ENCODE measurements at regions not wholly inside any gene's neighbourhood (a gene's known extent, or its start where the extent isn't known, plus 50 kb on each side); places are given as distances from the start of the nearest gene placed in this dataset.

- Histone ChIP-seq H3K9me3 (replicated peaks; ENCODE audit: control insufficient read depth, insufficient read depth, low read length) (no peaks in the 10 kb centered on the region), H3K4me3 (replicated peaks in 1 of 3; ENCODE audit: insufficient read depth in 1 of 3, low read depth in 1 of 3, low read length in 3 of 3) (no peak overlapping the region), H3K4me1 (ENCODE audit: control insufficient read depth, extremely low read depth, insufficient read depth, low read length) (peaks cover 10% of the 10 kb centered on the region), H4K20me1 (replicated peaks; ENCODE audit: control insufficient read depth, extremely low read depth, insufficient read depth, low read length) (no peaks in the 10 kb centered on the region), H3K9me1 (replicated peaks; ENCODE audit: control insufficient read depth, extremely low read depth, insufficient read depth, low read length) (no peaks in the 10 kb centered on the region), H2AFZ (ENCODE audit: low read depth, low read length) (no peak overlapping the region), H3K9ac (replicated peaks; ENCODE audit: extremely low read depth, insufficient read depth, low read length) (no peak overlapping the region), H3K36me3 (ENCODE audit: control insufficient read depth in 2 of 2, extremely low read depth in 1 of 2, insufficient read depth in 2 of 2, low read length in 2 of 2) (no peaks in the 10 kb centered on the region), H3K4me2 (ENCODE audit: insufficient read depth, low read length) (no peak overlapping the region), H3K79me2 (ENCODE audit: control insufficient read depth, insufficient read depth, low read length) (no peaks in the 10 kb centered on the region), H3K27me3 (ENCODE audit: control insufficient read depth in 2 of 2, insufficient read depth in 2 of 2, low read length in 2 of 2) (no peaks in the 10 kb centered on the region), H3K27ac (ENCODE audit: insufficient read depth, low read depth, low read length) (no peak overlapping the region)
- FAIRE-seq (no peak), DNase-seq (ENCODE audit: low read depth, low spot score) (no peak)
- POLR2A ChIA-PET, result no interaction called here
- CTCF ChIA-PET, result no interaction called here
- dilution Hi-C loops (cut with MboI; ENCODE audit: extremely low pct_ligation_motif_present, low sequenced_read_pairs), result no loop called here
- no TSS peak for BruUV-seq (replicated peaks)
- TF ChIP-seq POLR2A (IDR thresholded peaks at IDR 0.05; ENCODE audit: low read depth, low read length) (no peak), MYC (IDR thresholded peaks at IDR 0.05; ENCODE audit: low read depth, low read length) (no peak)
- intact Hi-C loops (cut with micrococcal nuclease), result no loop called here
These were observed 84.2 kb upstream of the ELL2 start for GRCh38 chr5:96045888-96046287.

- Histone ChIP-seq H3K9me1 (replicated peaks; ENCODE audit: control insufficient read depth, extremely low read depth, insufficient read depth, low read length) (no peaks in the 10 kb centered on the region), H3K9me3 (replicated peaks; ENCODE audit: control insufficient read depth, insufficient read depth, low read length) (no peaks in the 10 kb centered on the region), H3K27ac (ENCODE audit: insufficient read depth, low read depth, low read length) (no peak overlapping the region), H3K79me2 (ENCODE audit: control insufficient read depth, insufficient read depth, low read length) (no peaks in the 10 kb centered on the region), H3K9ac (replicated peaks; ENCODE audit: extremely low read depth, insufficient read depth, low read length) (no peak overlapping the region), H3K4me1 (ENCODE audit: control insufficient read depth, extremely low read depth, insufficient read depth, low read length) (no peaks in the 10 kb centered on the region), H3K4me3 (replicated peaks in 1 of 3; ENCODE audit: insufficient read depth in 1 of 3, low read depth in 1 of 3, low read length in 3 of 3) (no peak overlapping the region), H3K36me3 (ENCODE audit: control insufficient read depth in 2 of 2, extremely low read depth in 1 of 2, insufficient read depth in 2 of 2, low read length in 2 of 2) (no peaks in the 10 kb centered on the region), H4K20me1 (replicated peaks; ENCODE audit: control insufficient read depth, extremely low read depth, insufficient read depth, low read length) (no peaks in the 10 kb centered on the region), H3K4me2 (ENCODE audit: insufficient read depth, low read length) (no peak overlapping the region), H2AFZ (ENCODE audit: low read depth, low read length) (no peak overlapping the region), H3K27me3 (ENCODE audit: control insufficient read depth in 2 of 2, insufficient read depth in 2 of 2, low read length in 2 of 2) (no peaks in the 10 kb centered on the region)
- no peak for FAIRE-seq
- BruUV-seq (replicated peaks), result no TSS peak
- dilution Hi-C loops (cut with MboI; ENCODE audit: extremely low pct_ligation_motif_present, low sequenced_read_pairs), result no loop called here
- POLR2A ChIA-PET, result no interaction called here
- intact Hi-C loops (cut with micrococcal nuclease), result no loop called here
- CTCF ChIA-PET, result no interaction called here
- TF ChIP-seq MAX (IDR thresholded peaks at IDR 0.05; ENCODE audit: insufficient read depth, insufficient read length) (no peak), POLR2AphosphoS5 (IDR thresholded peaks at IDR 0.05; ENCODE audit: insufficient read depth, low read depth, low read length) (no peak)
- DNase-seq (ENCODE audit: low read depth, low spot score), result no peak
These were observed 81.8 kb upstream of the ELL2 start for GRCh38 chr5:96043446-96043845.
